GM12891 (cell line): ENCODE measurements at regions not wholly inside any gene's neighbourhood (a gene's known extent, or its start where the extent isn't known, plus 50 kb on each side); places are given as distances from the start of the nearest gene placed in this dataset.

Experiments
- DNase-seq: peaks from one replicate; pipeline ENCODE4 v3.0.0; 2011; ENCODE audit warnings: low spot score; ENCODE audit not compliant: insufficient read length
- FAIRE-seq: peaks from 2 replicates; lab custom pipeline; 2011; peaks lifted over from hg19 to GRCh38; lab: Jason Lieb, UNC
- PAX5 ChIP-seq: IDR thresholded peaks from 2 replicates; pipeline ENCODE4 v1.6.1; 2011; ENCODE audit warnings: low read length, moderate library complexity, mild to moderate bottlenecking; ENCODE audit not compliant: insufficient read depth, severe bottlenecking
- POLR2A ChIP-seq: IDR thresholded peaks from 2 replicates; pipeline ENCODE4 v1.6.1; 2011; ENCODE audit warnings: low read depth, low read length, control low read depth
- POLR2AphosphoS5 ChIP-seq: IDR thresholded peaks from 2 replicates; pipeline ENCODE4 v1.6.1; 2011; ENCODE audit warnings: low read depth, low read length, control low read depth
- POU2F2 ChIP-seq: IDR thresholded peaks from 2 replicates; pipeline ENCODE4 v1.6.1; 2011; ENCODE audit warnings: low read depth, mild to moderate bottlenecking, control low read depth, low read length, moderate library complexity
- SPI1 ChIP-seq: IDR thresholded peaks from 2 replicates; pipeline ENCODE4 v1.6.1; 2011; ENCODE audit warnings: low read depth, low read length, control low read depth
- TAF1 ChIP-seq: IDR thresholded peaks from 2 replicates; pipeline ENCODE4 v1.6.1; 2011; ENCODE audit warnings: low read depth, low read length, control low read depth

DNA sequence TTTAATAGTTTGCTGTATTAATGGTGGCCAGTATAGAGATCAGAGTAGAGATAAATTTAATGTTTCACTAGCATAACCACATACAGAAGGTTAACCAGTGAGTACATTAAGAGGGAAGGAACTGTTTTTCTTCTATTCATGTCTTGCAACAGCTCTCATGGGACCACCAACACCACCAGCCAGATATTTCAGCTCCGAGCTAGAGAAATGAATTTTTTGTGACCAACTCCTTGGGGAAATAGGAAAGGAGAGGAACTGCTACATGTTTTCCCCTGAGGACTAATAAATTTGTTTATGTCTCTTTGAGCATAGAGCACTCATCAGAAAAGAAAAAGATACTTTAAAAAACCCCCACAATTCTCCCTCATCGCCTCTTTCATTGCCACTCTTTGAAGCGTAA lies 247.5 kb downstream of the MBNL1 start:
- FAIRE-seq (no peak), DNase-seq (no peak)
- TF ChIP-seq POLR2A (no peak), POU2F2 (no peak), SPI1 (0 out of 2 replicates have a peak, but pooled peaks have one; percentile 12)

DNA sequence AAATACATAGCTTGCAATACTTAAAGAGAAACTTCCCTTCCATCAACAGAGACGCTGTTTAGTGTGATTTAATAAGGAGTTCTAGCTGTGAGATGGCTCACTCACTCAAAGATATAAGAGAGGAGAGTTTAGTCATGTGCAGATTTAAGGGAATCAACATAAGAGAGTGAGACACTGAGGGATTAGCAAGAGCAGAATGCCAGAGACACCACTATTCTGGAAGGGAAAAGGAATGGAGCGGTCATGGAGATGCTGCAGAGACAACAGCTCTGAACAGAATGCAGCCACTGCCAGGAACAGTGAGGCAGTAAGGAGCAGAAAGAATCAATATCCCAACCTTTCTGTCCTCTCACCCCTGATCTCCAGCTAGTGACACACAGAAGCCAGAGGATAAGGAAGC lies 248.8 kb downstream of the MBNL1 start:
- TF ChIP-seq POLR2A (no peak), POU2F2 (no peak), SPI1 (no peak), PAX5 (no peak), POLR2AphosphoS5 (no peak), TAF1 (no peak)
- DNase-seq (no peak), FAIRE-seq (peak; percentile 61)

GRCh38 chr3:152518346-152518745 lies 249.6 kb downstream of the MBNL1 start:
- DNase-seq, result no peak
- FAIRE-seq, result peak; percentile 33
- no peak for TF ChIP-seq SPI1
- TF ChIP-seq POU2F2, result no peak
- no peak for TF ChIP-seq TAF1

- TF ChIP-seq POU2F2, result no peak
- no peak for TF ChIP-seq POLR2A
- no peak for TF ChIP-seq POLR2AphosphoS5
- no peak for TF ChIP-seq TAF1
- no peak for TF ChIP-seq SPI1
- TF ChIP-seq PAX5, result no peak
- FAIRE-seq, result no peak
Observed at GRCh38 chr3:152519376-152519775, 250.6 kb downstream of the MBNL1 start.

DNA sequence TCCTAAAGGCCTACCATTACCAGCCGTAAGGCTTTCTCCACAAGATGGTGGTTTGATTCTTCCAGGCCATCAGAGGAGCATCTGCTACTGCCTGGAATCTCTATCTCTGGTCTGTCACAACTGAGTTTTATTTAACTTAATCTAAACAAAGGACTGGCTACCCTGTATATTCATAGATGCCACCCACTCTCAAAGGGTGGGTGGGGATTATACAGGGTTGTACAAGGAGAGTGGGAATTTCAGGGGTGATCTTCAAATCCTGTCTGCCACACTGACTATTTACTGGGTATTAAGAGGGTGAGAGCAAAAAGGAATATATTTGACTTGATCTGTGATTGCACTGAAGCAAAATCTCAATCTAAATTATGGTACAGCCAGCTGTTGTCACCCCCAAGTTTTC lies 253.3 kb downstream of the MBNL1 start:
- TF ChIP-seq PAX5 (no peak), SPI1 (no peak), POU2F2 (no peak), TAF1 (no peak), POLR2A (no peak), POLR2AphosphoS5 (no peak)
- no peak for FAIRE-seq

More at GRCh38 chr3:152519376-152519775, 250.6 kb downstream of the MBNL1 start:
- DNase-seq, result no peak

DNA sequence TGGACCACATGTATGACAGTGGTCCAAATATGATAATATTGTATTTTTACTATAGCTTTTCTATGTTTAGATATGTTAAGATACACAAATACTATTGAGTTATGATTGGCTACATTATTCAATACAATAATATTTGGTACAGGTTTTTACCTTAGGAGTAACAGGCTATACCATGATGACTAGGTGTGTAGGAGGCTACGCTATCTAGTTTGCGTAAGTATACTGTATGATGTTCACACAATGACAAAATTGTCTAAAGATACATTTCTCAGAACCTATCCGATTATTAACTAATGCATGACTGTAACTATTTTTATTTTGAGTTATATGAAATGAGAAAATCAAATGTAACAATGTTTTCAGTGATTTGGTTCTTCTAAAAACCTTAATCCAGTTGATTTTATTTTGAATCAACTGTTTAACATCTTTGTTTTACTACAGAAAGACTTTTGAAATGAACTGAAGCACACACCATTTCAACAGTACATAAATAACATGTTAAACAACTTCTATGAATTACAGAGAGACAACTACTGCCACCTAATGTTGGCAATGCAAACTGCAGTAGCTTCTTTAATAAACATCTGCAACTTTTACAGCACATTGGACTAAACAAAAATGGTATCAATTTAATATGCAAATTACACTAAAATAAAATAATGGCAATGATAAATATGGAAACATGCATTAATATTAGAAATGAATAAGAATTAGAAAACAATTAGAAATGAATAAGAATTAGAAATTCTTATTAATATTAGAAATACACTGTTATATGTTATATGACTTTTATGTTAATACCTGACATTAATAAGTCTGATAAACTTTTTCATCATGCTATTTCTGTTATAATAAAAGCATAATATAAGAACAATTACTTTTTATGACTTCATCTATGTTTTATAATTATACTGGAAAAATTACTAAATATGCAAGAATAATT lies 255.7 kb downstream of the MBNL1 start:
- FAIRE-seq (peak; percentile 82), DNase-seq (no peak)
- TF ChIP-seq POU2F2 (no peak), SPI1 (no peak), POLR2A (no peak), POLR2AphosphoS5 (no peak), PAX5 (no peak)

More for the DNA sequence above, 253.3 kb downstream of the MBNL1 start:
- no peak for DNase-seq

- TF ChIP-seq POLR2A (no peak), POU2F2 (no peak), SPI1 (no peak), PAX5 (no peak), POLR2AphosphoS5 (no peak), TAF1 (no peak)
- FAIRE-seq (no peak), DNase-seq (no peak)
Observed at GRCh38 chr3:152531717-152532116, 263.0 kb downstream of the MBNL1 start.

- TF ChIP-seq POU2F2, result no peak
- no peak for TF ChIP-seq PAX5
- TF ChIP-seq SPI1, result no peak
- no peak for TF ChIP-seq POLR2A
- no peak for TF ChIP-seq POLR2AphosphoS5
- no peak for TF ChIP-seq TAF1
- FAIRE-seq (no peak), DNase-seq (no peak)
Observed at GRCh38 chr3:152538518-152538917, 269.8 kb downstream of the MBNL1 start.

- TF ChIP-seq SPI1 (no peak), PAX5 (no peak), POU2F2 (no peak)
- FAIRE-seq, result peak; percentile 71
- DNase-seq, result no peak
Observed at GRCh38 chr3:152539191-152539764, 270.5 kb downstream of the MBNL1 start.

DNA sequence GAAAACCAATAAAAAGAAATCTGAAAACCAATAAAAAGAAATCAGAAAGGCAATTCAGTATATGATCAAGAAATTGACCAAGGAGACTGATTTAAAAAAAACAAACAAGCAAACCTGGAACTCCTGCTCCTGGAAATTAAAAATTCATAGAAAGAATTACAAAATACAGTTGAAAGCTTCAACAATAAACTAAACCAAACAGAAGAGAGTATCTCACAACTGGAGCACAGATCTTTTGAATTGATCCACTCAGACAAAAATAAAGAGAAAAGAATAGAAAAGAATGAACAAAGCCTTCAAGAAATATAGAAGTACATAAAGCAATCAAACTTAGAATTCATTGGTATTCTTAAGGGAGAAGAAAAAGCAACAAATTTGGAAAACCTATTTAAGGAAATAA lies 271.4 kb downstream of the MBNL1 start:
- DNase-seq, result no peak
- FAIRE-seq, result no peak
- TF ChIP-seq POU2F2, result no peak
- no peak for TF ChIP-seq PAX5
- TF ChIP-seq POLR2A, result no peak
- TF ChIP-seq TAF1, result no peak
- no peak for TF ChIP-seq SPI1
- no peak for TF ChIP-seq POLR2AphosphoS5
